H9 (cell line): ENCODE measurements at regions not wholly inside any gene's neighbourhood (a gene's known extent, or its start where the extent isn't known, plus 50 kb on each side); places are given as distances from the start of the nearest gene placed in this dataset.

ENCODE experiments used
- DNase-seq: peaks from one replicate; pipeline ENCODE4 v3.0.0-alpha.2; 2017
- H2AFZ ChIP-seq: one replicate; pipeline ENCODE4 v1.6.1; 2013; ENCODE audit warnings: mild to moderate bottlenecking, low read length, control low read depth, moderate library complexity
- H2AK5ac ChIP-seq: 2 replicates; pipeline ENCODE4 v1.6.1; 2013; ENCODE audit warnings: low read length, control low read depth, mixed read lengths; ENCODE audit not compliant: insufficient read length
- H2BK120ac ChIP-seq: one replicate; pipeline ENCODE4 v1.6.1; 2013; ENCODE audit warnings: low read depth, mild to moderate bottlenecking, low read length, control low read depth, inconsistent platforms; ENCODE audit not compliant: poor library complexity, severe bottlenecking
- H2BK12ac ChIP-seq: 2 replicates; pipeline ENCODE4 v1.6.1; 2013; ENCODE audit warnings: low read length, control low read depth, mixed read lengths, low read depth; ENCODE audit not compliant: insufficient read length
- H2BK15ac ChIP-seq: 2 replicates; pipeline ENCODE4 v1.6.1; 2013; ENCODE audit warnings: low read depth, low read length, control low read depth
- H2BK20ac ChIP-seq: one replicate; pipeline ENCODE4 v1.6.1; 2013; ENCODE audit warnings: low read depth, mild to moderate bottlenecking, low read length, control low read depth, inconsistent platforms; ENCODE audit not compliant: poor library complexity, severe bottlenecking
- H2BK5ac ChIP-seq: 2 replicates; pipeline ENCODE4 v1.6.1; 2013; ENCODE audit warnings: low read length, control low read depth, mixed read lengths; ENCODE audit not compliant: insufficient read length
- H3K14ac ChIP-seq: 2 replicates; pipeline ENCODE4 v1.6.1; 2013; ENCODE audit warnings: low read length, control low read depth; ENCODE audit not compliant: insufficient read depth
- H3K18ac ChIP-seq: 2 replicates; pipeline ENCODE4 v1.6.1; 2013; ENCODE audit warnings: low read depth, mild to moderate bottlenecking, mixed read lengths, low read length, control low read depth; ENCODE audit not compliant: insufficient read length
- H3K23ac ChIP-seq: 2 replicates; pipeline ENCODE4 v1.6.1; 2013; ENCODE audit warnings: low read length, control low read depth, mixed read lengths, low read depth; ENCODE audit not compliant: insufficient read length
- H3K23me2 ChIP-seq: 2 replicates; pipeline ENCODE4 v1.6.1; 2013; ENCODE audit warnings: low read depth, mild to moderate bottlenecking, mixed read lengths, low read length, control low read depth; ENCODE audit not compliant: insufficient read length, poor library complexity, severe bottlenecking
- H3K27ac ChIP-seq: 2 replicates; pipeline ENCODE4 v1.5.1; 2013; ENCODE audit warnings: low read length, control low read depth, mixed read lengths, low read depth; ENCODE audit not compliant: insufficient read length
- H3K27me3 ChIP-seq: 2 replicates; pipeline ENCODE4 v1.6.1; 2013; ENCODE audit warnings: low read length, control low read depth, inconsistent platforms; ENCODE audit not compliant: insufficient read depth
- H3K4ac ChIP-seq: 2 replicates; pipeline ENCODE4 v1.6.1; 2013; ENCODE audit warnings: low read depth, mild to moderate bottlenecking, control low read depth, inconsistent platforms, low read length, moderate library complexity
- H3K4me1 ChIP-seq: 2 replicates; pipeline ENCODE4 v1.6.1; 2013; ENCODE audit warnings: low read length, control low read depth, inconsistent platforms; ENCODE audit not compliant: insufficient read depth
- H3K4me2 ChIP-seq: 2 replicates; pipeline ENCODE4 v1.6.1; 2013; ENCODE audit warnings: low read length, control low read depth, mixed read lengths; ENCODE audit not compliant: insufficient read length, insufficient read depth
- H3K56ac ChIP-seq: 2 replicates; pipeline ENCODE4 v1.6.1; 2013; ENCODE audit warnings: low read depth, mild to moderate bottlenecking, mixed read lengths, low read length, control low read depth; ENCODE audit not compliant: insufficient read length
- H3K79me1 ChIP-seq: 2 replicates; pipeline ENCODE4 v1.6.1; 2013; ENCODE audit warnings: low read depth, mild to moderate bottlenecking, moderate library complexity, low read length, control low read depth, inconsistent platforms; ENCODE audit not compliant: insufficient read depth, poor library complexity, severe bottlenecking
- H3K79me2 ChIP-seq: 2 replicates; pipeline ENCODE4 v1.6.1; 2013; ENCODE audit warnings: low read length, control low read depth, inconsistent platforms; ENCODE audit not compliant: insufficient read depth
- H3K9ac ChIP-seq: 2 replicates; pipeline ENCODE4 v1.6.1; 2013; ENCODE audit warnings: low read length, control low read depth, mixed read lengths; ENCODE audit not compliant: insufficient read length; ENCODE audit errors: extremely low read depth
- H3K9me3 ChIP-seq: one replicate; pipeline ENCODE4 v1.6.1; 2013; ENCODE audit warnings: low read depth, low read length, inconsistent platforms; ENCODE audit not compliant: control insufficient read depth
- H3T11ph ChIP-seq: one replicate; pipeline ENCODE4 v1.6.1; 2013; ENCODE audit warnings: mild to moderate bottlenecking, low read length, control low read depth, inconsistent platforms
- H4K20me1 ChIP-seq: one replicate; pipeline ENCODE4 v1.6.1; 2013; ENCODE audit not compliant: control insufficient read depth, insufficient read length, insufficient read depth
- H4K5ac ChIP-seq: 2 replicates; pipeline ENCODE4 v1.6.1; 2013; ENCODE audit warnings: low read depth, mild to moderate bottlenecking, mixed read lengths, low read length, control low read depth; ENCODE audit not compliant: insufficient read length
- H4K8ac ChIP-seq: replicated peaks from 2 replicates; pipeline ENCODE4 v1.6.1; 2013; ENCODE audit warnings: low read length, control low read depth, mixed read lengths, low read depth; ENCODE audit not compliant: insufficient read length
- H4K91ac ChIP-seq: 2 replicates; pipeline ENCODE4 v1.6.1; 2013; ENCODE audit warnings: low read depth, mild to moderate bottlenecking, moderate library complexity, mixed read lengths, low read length, control low read depth; ENCODE audit not compliant: insufficient read length
- H3K27ac Mint-ChIP-seq, 3 experiments: 2 replicates in 2 of 3; 3 replicates in 1 of 3; pipeline ENCODE4 v1.8.0; 2020 to 2021; ENCODE audit warnings: mixed read lengths in 3 of 3, mild to moderate bottlenecking in 1 of 3, moderate library complexity in 1 of 3
- H3K27me3 Mint-ChIP-seq: 2 replicates; pipeline ENCODE4 v1.8.0; 2021; ENCODE audit warnings: low read depth, mild to moderate bottlenecking, moderate library complexity, mixed read lengths
- H3K36me3 Mint-ChIP-seq, 3 experiments: 2 replicates in 2 of 3; 3 replicates in 1 of 3; pipeline ENCODE4 v1.8.0; 2020 to 2021; ENCODE audit warnings: low read depth in 3 of 3, mixed read lengths in 3 of 3; ENCODE audit not compliant: insufficient read depth in 1 of 3
- H3K4me1 Mint-ChIP-seq, 2 experiments: 2 replicates each; pipeline ENCODE4 v1.8.0; 2020; ENCODE audit warnings: mixed read lengths in 2 of 2
- H3K4me3 Mint-ChIP-seq, 2 experiments: 2 replicates in 1 of 2; 3 replicates in 1 of 2; pipeline ENCODE4 v1.8.0; 2020 to 2021; ENCODE audit warnings: mild to moderate bottlenecking in 2 of 2, mixed read lengths in 2 of 2, moderate library complexity in 1 of 2
- H3K9me3 Mint-ChIP-seq, 2 experiments: 2 replicates in 1 of 2; 3 replicates in 1 of 2; pipeline ENCODE4 v1.8.0; 2020; ENCODE audit warnings: mild to moderate bottlenecking in 2 of 2, mixed read lengths in 2 of 2, moderate library complexity in 1 of 2
- WGBS: extraction: QIAGEN DNeasy Blood & Tissue Kit; methylation state at CpG from one replicate; pipeline ENCODE4 v1.1.7; 2013; ENCODE audit warnings: missing lambda C conversion rate, low lambda C conversion rate, mixed read lengths; ENCODE audit not compliant: insufficient read length; ENCODE audit errors: extremely low coverage; 5-methylcytosine and 5-hydroxymethylcytosine counted together
- TF ChIP-seq, protein P1 (sequence below): fragments of 200-600 bp; sonication (generic); conservative IDR thresholded peaks from 3 replicates; pipeline ENCODE4 v1.8.0; 2021; ENCODE audit warnings: antibody characterized with exemption, mild to moderate bottlenecking

DNA sequence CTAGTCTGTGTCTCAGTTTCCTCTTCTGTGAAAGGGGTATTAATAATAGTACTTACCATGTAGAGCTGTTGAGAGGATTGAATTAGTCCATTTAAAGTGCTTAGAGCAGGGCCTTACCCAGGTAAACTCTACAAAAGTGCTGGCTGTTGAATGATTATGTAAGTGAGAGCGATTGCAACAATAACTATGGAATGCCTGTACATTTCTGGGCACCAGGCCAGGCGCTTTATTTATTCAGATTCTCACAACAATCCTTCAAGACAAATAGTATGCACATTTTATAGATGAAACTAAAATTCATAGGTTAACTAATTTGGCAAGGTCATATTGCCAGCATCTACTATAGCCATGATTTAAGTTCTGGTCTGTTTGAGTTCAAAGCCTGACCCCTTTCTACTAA is 78.3 kb upstream of the MMS22L start:
- no peaks in the 10 kb centered on the region for H3K4me1 Mint-ChIP-seq
- Histone ChIP-seq H3K23ac (no peak overlapping the region), H2BK5ac (no peak overlapping the region), H2BK12ac (no peak overlapping the region), H4K5ac (no peak overlapping the region), H4K20me1 (no peaks in the 10 kb centered on the region), H3K4ac (no peak overlapping the region), H3K4me2 (no peak overlapping the region), H3K27me3 (no peaks in the 10 kb centered on the region), H3K14ac (no peak overlapping the region), H3K4me1 (no peaks in the 10 kb centered on the region), H2AFZ (no peak overlapping the region), H2BK20ac (no peak overlapping the region), H3K56ac (no peak overlapping the region), H3K23me2 (no peaks in the 10 kb centered on the region), H2BK15ac (no peak overlapping the region), H3K9ac (no peak overlapping the region), H3K27ac (no peak overlapping the region), H4K91ac (no peak overlapping the region), H4K8ac (no peak overlapping the region), H2BK120ac (no peak overlapping the region), H3K9me3 (no peaks in the 10 kb centered on the region), H3K18ac (no peak overlapping the region), H2AK5ac (no peak overlapping the region), H3K79me2 (no peaks in the 10 kb centered on the region), H3K79me1 (no peaks in the 10 kb centered on the region), H3T11ph (no peak overlapping the region)
- H3K27me3 Mint-ChIP-seq: no peaks in the 10 kb centered on the region; the same call in 1 of the 2 replicates
- TF ChIP-seq, protein P1, sequence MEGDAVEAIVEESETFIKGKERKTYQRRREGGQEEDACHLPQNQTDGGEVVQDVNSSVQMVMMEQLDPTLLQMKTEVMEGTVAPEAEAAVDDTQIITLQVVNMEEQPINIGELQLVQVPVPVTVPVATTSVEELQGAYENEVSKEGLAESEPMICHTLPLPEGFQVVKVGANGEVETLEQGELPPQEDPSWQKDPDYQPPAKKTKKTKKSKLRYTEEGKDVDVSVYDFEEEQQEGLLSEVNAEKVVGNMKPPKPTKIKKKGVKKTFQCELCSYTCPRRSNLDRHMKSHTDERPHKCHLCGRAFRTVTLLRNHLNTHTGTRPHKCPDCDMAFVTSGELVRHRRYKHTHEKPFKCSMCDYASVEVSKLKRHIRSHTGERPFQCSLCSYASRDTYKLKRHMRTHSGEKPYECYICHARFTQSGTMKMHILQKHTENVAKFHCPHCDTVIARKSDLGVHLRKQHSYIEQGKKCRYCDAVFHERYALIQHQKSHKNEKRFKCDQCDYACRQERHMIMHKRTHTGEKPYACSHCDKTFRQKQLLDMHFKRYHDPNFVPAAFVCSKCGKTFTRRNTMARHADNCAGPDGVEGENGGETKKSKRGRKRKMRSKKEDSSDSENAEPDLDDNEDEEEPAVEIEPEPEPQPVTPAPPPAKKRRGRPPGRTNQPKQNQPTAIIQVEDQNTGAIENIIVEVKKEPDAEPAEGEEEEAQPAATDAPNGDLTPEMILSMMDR: no peak
- no peaks in the 10 kb centered on the region for H3K36me3 Mint-ChIP-seq
- H3K9me3 Mint-ChIP-seq: no peaks in the 10 kb centered on the region
- DNase-seq: no peak
- WGBS: no CpG with 5 or more reads among the region's 2 CpGs
- H3K4me3 Mint-ChIP-seq: no peak overlapping the region
- no peak overlapping the region for H3K27ac Mint-ChIP-seq
